Prostate gland (tissue), 2 donors: ENCODE measurements at regions not wholly inside any gene's neighbourhood (a gene's known extent, or its start where the extent isn't known, plus 50 kb on each side); places are given as distances from the start of the nearest gene placed in this dataset.
"Not testable (repeated sequence)": the region's sequence is repeated elsewhere in the genome, so short reads cannot be mapped to it uniquely, and the experiment has no call there.

Source experiments
- DNase-seq: peaks from one replicate; pipeline ENCODE4 v3.0.0-alpha.2; 2019; ENCODE audit warnings: low spot score
- H3K27ac ChIP-seq, 2 donors: fragments of 200-600 bp; sonication (generic); 2 replicates each; pipeline ENCODE4 v1.5.1; 2017 to 2019
- H3K27me3 ChIP-seq: fragments of 200-600 bp; sonication (generic); replicated peaks from 2 replicates; pipeline ENCODE4 v1.5.1; 2019; ENCODE audit not compliant: insufficient read depth
- H3K36me3 ChIP-seq, 2 donors: fragments of 200-600 bp; sonication (generic); 1 replicate in 1 of 2; 2 replicates in 1 of 2; pipeline versions ENCODE4 v1.5.1 to v1.8.1; 2017 to 2019
- H3K4me1 ChIP-seq: fragments of 200-600 bp; sonication (generic); replicated peaks from 2 replicates; pipeline ENCODE4 v1.5.1; 2019
- H3K4me3 ChIP-seq, 2 donors: fragments of 200-600 bp; sonication (generic); 2 replicates each; pipeline ENCODE4 v1.5.1; 2017 to 2019
- H3K9me3 ChIP-seq: fragments of 200-600 bp; sonication (generic); 2 replicates; pipeline ENCODE4 v1.5.1; 2017
- CTCF ChIP-seq, 4 experiments: fragments of 200-600 bp in 2 of 4; fragments of 450-650 bp in 2 of 4; sonication (generic) in 2 of 4; IDR thresholded peaks; 1 replicate in 3 of 4; 2 replicates in 1 of 4; pipeline ENCODE4 v1.5.1; 2016 to 2019; ENCODE audit warnings: antibody characterized with exemption in 4 of 4, mild to moderate bottlenecking in 2 of 4, moderate library complexity in 2 of 4
- POLR2A ChIP-seq: fragments of 450-650 bp; IDR thresholded peaks from one replicate; pipeline ENCODE4 v1.6.1; 2016; ENCODE audit warnings: antibody characterized with exemption, mild to moderate bottlenecking
- POLR2AphosphoS5 ChIP-seq: sonication (generic); formaldehyde crosslinking; IDR thresholded peaks from one replicate; pipeline ENCODE4 v1.6.1; 2017; ENCODE audit warnings: antibody characterized with exemption
- WGBS: methylation state at CpG from one replicate; pipeline ENCODE4 v1.1.5; 2018; 5-methylcytosine and 5-hydroxymethylcytosine counted together
- intact Hi-C: fragments of 100-400 bp; cut with DNase I; formaldehyde crosslinking; loops from one replicate; pipeline ENCODE4 v1.14.2; 2022

GRCh38 chr5:42870882-42871418 lies 59.3 kb upstream of the SELENOP start:
- Histone ChIP-seq H3K4me3 (no peak overlapping the region), H3K27me3 (no peaks in the 10 kb centered on the region), H3K4me1 (no peaks in the 10 kb centered on the region), H3K27ac (no peak overlapping the region), H3K9me3 (no peaks in the 10 kb centered on the region), H3K36me3 (no peaks in the 10 kb centered on the region)
- TF ChIP-seq POLR2A: no peak
- TF ChIP-seq CTCF (IDR thresholded peaks at IDR 0.05): no peak
- TF ChIP-seq POLR2AphosphoS5: no peak
- WGBS: 86% methylated on average over 4 of the region's 4 CpGs
- intact Hi-C loops: no loop called here
- DNase-seq: no peak

- H3K27ac ChIP-seq, H3K4me3 ChIP-seq, intact Hi-C loops, H3K4me1 ChIP-seq, DNase-seq, H3K9me3 ChIP-seq, H3K36me3 ChIP-seq, H3K27me3 ChIP-seq: not testable (repeated sequence)
- WGBS: 89% methylated on average over 5 of the region's 5 CpGs
These were observed 56.7 kb upstream of the SELENOP start for GRCh38 chr5:42868417-42868816.

GRCh38 chr5:42864749-42865148 lies 53.1 kb upstream of the SELENOP start:
- intact Hi-C loops, H3K27me3 ChIP-seq, H3K36me3 ChIP-seq, H3K9me3 ChIP-seq, DNase-seq, H3K4me1 ChIP-seq, H3K27ac ChIP-seq, H3K4me3 ChIP-seq: not testable (repeated sequence)
- whole genome bisulfite sequencing: 99% methylated on average over 3 of the region's 3 CpGs
